Inflammatory macrophage treated with lipopolysaccharide for 1 hour (primary cell): ENCODE measurements at regions not wholly inside any gene's neighbourhood (a gene's known extent, or its start where the extent isn't known, plus 50 kb on each side); places are given as distances from the start of the nearest gene placed in this dataset.

ENCODE experiments used
- DNase-seq, 2 donors: peaks; one replicate each; pipeline ENCODE4 v3.0.0-alpha.2; 2020 to 2022

GRCh38 chr12:91918431-91918830, 227.2 kb downstream of the BTG1 start:
- no peak for DNase-seq

GRCh38 chr12:91914701-91915100, 230.9 kb downstream of the BTG1 start:
- no peak for DNase-seq

GRCh38 chr12:91913651-91914050, 232.0 kb downstream of the BTG1 start:
- no peak for DNase-seq

GRCh38 chr12:91913124-91913523, 232.5 kb downstream of the BTG1 start:
- no peak for DNase-seq

GRCh38 chr12:91912178-91912577, 233.5 kb downstream of the BTG1 start:
- no peak for DNase-seq

- no peak for DNase-seq
Measured at GRCh38 chr12:91910871-91911388, 234.7 kb downstream of the BTG1 start.

- no peak for DNase-seq
Measured at GRCh38 chr12:91902860-91903683, 242.6 kb downstream of the BTG1 start.

- DNase-seq, result no peak
Measured at GRCh38 chr12:91901381-91902074, 244.1 kb downstream of the BTG1 start.

- DNase-seq, result no peak
Measured at GRCh38 chr12:91900971-91901370, 244.7 kb downstream of the BTG1 start.

- DNase-seq, result no peak
Measured at GRCh38 chr12:91899056-91899455, 246.6 kb downstream of the BTG1 start.

- no peak for DNase-seq
Measured at GRCh38 chr12:91897025-91897515, 248.6 kb downstream of the BTG1 start.

- no peak for DNase-seq
Measured at GRCh38 chr12:91896286-91897024, 249.2 kb downstream of the BTG1 start.

GRCh38 chr12:91894911-91895310, 250.7 kb downstream of the BTG1 start:
- DNase-seq, result no peak

GRCh38 chr12:91893476-91893875, 252.2 kb downstream of the BTG1 start:
- DNase-seq, result no peak

GRCh38 chr12:91892081-91892855, 253.4 kb downstream of the BTG1 start:
- DNase-seq, result no peak

GRCh38 chr12:91890742-91891141, 254.9 kb downstream of the BTG1 start:
- DNase-seq, result no peak

GRCh38 chr12:91889910-91890309, 255.7 kb downstream of the BTG1 start:
- no peak for DNase-seq

GRCh38 chr12:91889059-91889458, 256.6 kb downstream of the BTG1 start:
- DNase-seq, result no peak

- DNase-seq, result peak; percentile 8 to 27
Measured at GRCh38 chr12:91887957-91888356, 257.7 kb downstream of the BTG1 start.

GRCh38 chr12:91885851-91886731, 259.6 kb downstream of the BTG1 start:
- no peak for DNase-seq

GRCh38 chr12:91884230-91884629, 261.4 kb downstream of the BTG1 start:
- DNase-seq, result no peak
